HL-60 (cell line): ENCODE measurements at regions not wholly inside any gene's neighbourhood (a gene's known extent, or its start where the extent isn't known, plus 50 kb on each side); places are given as distances from the start of the nearest gene placed in this dataset.

ENCODE experiments used
- DNase-seq, 2 experiments: peaks; one replicate each; pipeline ENCODE4 v3.0.0-alpha.2; 2010 to 2020; ENCODE audit warnings: low read depth in 1 of 2, low spot score in 1 of 2
- H3K27ac ChIP-seq: fragments of 250-450 bp; sonication (Bioruptor Pico); replicated peaks from 2 replicates; pipeline ENCODE4 v1.5.1; 2020; ENCODE audit warnings: mild to moderate bottlenecking, moderate library complexity
- H3K27me3 ChIP-seq: fragments of 250-450 bp; sonication (Bioruptor Pico); 2 replicates; pipeline ENCODE4 v1.5.1; 2021; ENCODE audit warnings: mild to moderate bottlenecking, moderate library complexity; ENCODE audit not compliant: insufficient read depth, poor library complexity, severe bottlenecking
- H3K4me3 ChIP-seq: replicated peaks from 2 replicates; pipeline ENCODE4 v1.5.1; 2011; ENCODE audit warnings: mild to moderate bottlenecking, control low read depth, low read length; ENCODE audit not compliant: insufficient read depth
- GABPA ChIP-seq: IDR thresholded peaks from 2 replicates; pipeline ENCODE4 v1.6.1; 2012; ENCODE audit warnings: low read depth
- POLR2AphosphoS5 ChIP-seq: IDR thresholded peaks from 2 replicates; pipeline ENCODE4 v1.6.1; 2012; ENCODE audit warnings: low read depth
- SPI1 ChIP-seq: IDR thresholded peaks from 2 replicates; pipeline ENCODE4 v1.6.1; 2012; ENCODE audit warnings: low read depth, mild to moderate bottlenecking, borderline replicate concordance
- TF ChIP-seq, protein P1 (sequence below): IDR thresholded peaks from one replicate; pipeline ENCODE4 v1.5.1; 2011; ENCODE audit warnings: low read length, control low read depth, inconsistent platforms; ENCODE audit not compliant: insufficient read depth
- TF ChIP-seq, protein P2 (sequence below): IDR thresholded peaks from 2 replicates; pipeline ENCODE4 v1.6.1; 2012; ENCODE audit warnings: low read depth; ENCODE audit not compliant: insufficient replicate concordance

GRCh38 chr3:96677156-96677555 is 137.2 kb upstream of the EPHA6 start:
- Histone ChIP-seq H3K27me3 (no peaks in the 10 kb centered on the region), H3K27ac (no peak overlapping the region), H3K4me3 (no peak overlapping the region)
- no peak for DNase-seq
- TF ChIP-seq SPI1 (no peak), POLR2AphosphoS5 (no peak), GABPA (no peak)
- TF ChIP-seq, protein P1, sequence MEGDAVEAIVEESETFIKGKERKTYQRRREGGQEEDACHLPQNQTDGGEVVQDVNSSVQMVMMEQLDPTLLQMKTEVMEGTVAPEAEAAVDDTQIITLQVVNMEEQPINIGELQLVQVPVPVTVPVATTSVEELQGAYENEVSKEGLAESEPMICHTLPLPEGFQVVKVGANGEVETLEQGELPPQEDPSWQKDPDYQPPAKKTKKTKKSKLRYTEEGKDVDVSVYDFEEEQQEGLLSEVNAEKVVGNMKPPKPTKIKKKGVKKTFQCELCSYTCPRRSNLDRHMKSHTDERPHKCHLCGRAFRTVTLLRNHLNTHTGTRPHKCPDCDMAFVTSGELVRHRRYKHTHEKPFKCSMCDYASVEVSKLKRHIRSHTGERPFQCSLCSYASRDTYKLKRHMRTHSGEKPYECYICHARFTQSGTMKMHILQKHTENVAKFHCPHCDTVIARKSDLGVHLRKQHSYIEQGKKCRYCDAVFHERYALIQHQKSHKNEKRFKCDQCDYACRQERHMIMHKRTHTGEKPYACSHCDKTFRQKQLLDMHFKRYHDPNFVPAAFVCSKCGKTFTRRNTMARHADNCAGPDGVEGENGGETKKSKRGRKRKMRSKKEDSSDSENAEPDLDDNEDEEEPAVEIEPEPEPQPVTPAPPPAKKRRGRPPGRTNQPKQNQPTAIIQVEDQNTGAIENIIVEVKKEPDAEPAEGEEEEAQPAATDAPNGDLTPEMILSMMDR = no peak
- TF ChIP-seq, protein P2, sequence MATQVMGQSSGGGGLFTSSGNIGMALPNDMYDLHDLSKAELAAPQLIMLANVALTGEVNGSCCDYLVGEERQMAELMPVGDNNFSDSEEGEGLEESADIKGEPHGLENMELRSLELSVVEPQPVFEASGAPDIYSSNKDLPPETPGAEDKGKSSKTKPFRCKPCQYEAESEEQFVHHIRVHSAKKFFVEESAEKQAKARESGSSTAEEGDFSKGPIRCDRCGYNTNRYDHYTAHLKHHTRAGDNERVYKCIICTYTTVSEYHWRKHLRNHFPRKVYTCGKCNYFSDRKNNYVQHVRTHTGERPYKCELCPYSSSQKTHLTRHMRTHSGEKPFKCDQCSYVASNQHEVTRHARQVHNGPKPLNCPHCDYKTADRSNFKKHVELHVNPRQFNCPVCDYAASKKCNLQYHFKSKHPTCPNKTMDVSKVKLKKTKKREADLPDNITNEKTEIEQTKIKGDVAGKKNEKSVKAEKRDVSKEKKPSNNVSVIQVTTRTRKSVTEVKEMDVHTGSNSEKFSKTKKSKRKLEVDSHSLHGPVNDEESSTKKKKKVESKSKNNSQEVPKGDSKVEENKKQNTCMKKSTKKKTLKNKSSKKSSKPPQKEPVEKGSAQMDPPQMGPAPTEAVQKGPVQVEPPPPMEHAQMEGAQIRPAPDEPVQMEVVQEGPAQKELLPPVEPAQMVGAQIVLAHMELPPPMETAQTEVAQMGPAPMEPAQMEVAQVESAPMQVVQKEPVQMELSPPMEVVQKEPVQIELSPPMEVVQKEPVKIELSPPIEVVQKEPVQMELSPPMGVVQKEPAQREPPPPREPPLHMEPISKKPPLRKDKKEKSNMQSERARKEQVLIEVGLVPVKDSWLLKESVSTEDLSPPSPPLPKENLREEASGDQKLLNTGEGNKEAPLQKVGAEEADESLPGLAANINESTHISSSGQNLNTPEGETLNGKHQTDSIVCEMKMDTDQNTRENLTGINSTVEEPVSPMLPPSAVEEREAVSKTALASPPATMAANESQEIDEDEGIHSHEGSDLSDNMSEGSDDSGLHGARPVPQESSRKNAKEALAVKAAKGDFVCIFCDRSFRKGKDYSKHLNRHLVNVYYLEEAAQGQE = no peak

- H3K4me3 ChIP-seq = no peak overlapping the region
- DNase-seq = no peak
- TF ChIP-seq, protein P1 = no peak
- no peak for TF ChIP-seq SPI1
- TF ChIP-seq, protein P2 = no peak
- no peak for TF ChIP-seq GABPA
- TF ChIP-seq POLR2AphosphoS5 = no peak
- no peaks in the 10 kb centered on the region for H3K27me3 ChIP-seq
- H3K27ac ChIP-seq = no peak overlapping the region
Observed at GRCh38 chr3:96678325-96678724, 136.1 kb upstream of the EPHA6 start.

GRCh38 chr3:96700322-96701315 is 113.8 kb upstream of the EPHA6 start:
- Histone ChIP-seq H3K4me3 (no peak overlapping the region), H3K27ac (no peak overlapping the region), H3K27me3 (no peaks in the 10 kb centered on the region)
- no peak for DNase-seq
- TF ChIP-seq, protein P1 = no peak
- no peak for TF ChIP-seq POLR2AphosphoS5
- TF ChIP-seq SPI1 = no peak
- TF ChIP-seq GABPA = no peak
- TF ChIP-seq, protein P2 = no peak
